Caco-2 (cell line): ENCODE measurements at regions not wholly inside any gene's neighbourhood (a gene's known extent, or its start where the extent isn't known, plus 50 kb on each side); places are given as distances from the start of the nearest gene placed in this dataset.

Experiments used
- BruUV-seq: library from RNA; stranded (reverse); fragments of 400-500 nt; replicated peaks from 2 replicates; lab custom pipeline; 2021; lab: Mats Ljungman, UMichigan
- CTCF ChIA-PET: fragments of 300-600 bp; sonication (Branson Sonifier 250); formaldehyde crosslinking; loops from one replicate; lab custom pipeline; 2022; ENCODE audit warnings: antibody characterized with exemption; lab: Charles Lee
- POLR2A ChIA-PET: fragments of 300-600 bp; sonication (Branson Sonifier 250); formaldehyde crosslinking; loops from one replicate; lab custom pipeline; 2022; ENCODE audit warnings: antibody characterized with exemption; lab: Charles Lee
- DNase-seq, 2 experiments: peaks; one replicate each; pipeline versions ENCODE4 v3.0.0 to v3.0.0-alpha.2; 2020 to 2022
- H3K27me3 ChIP-seq: replicated peaks from 2 replicates; pipeline ENCODE4 v1.6.0; 2011; ENCODE audit warnings: low read length; ENCODE audit not compliant: control insufficient read depth, insufficient read depth
- H3K36me3 ChIP-seq: 2 replicates; pipeline ENCODE4 v1.5.1; 2011; ENCODE audit warnings: low read length; ENCODE audit not compliant: control insufficient read depth, insufficient read depth
- H3K4me1 ChIP-seq: fragments of 250-450 bp; sonication (Bioruptor Pico); 2 replicates; pipeline ENCODE4 v1.5.1; 2020; ENCODE audit warnings: mild to moderate bottlenecking
- H3K4me3 ChIP-seq: 2 replicates; pipeline ENCODE4 v1.5.1; 2011; ENCODE audit warnings: low read depth, mild to moderate bottlenecking, control low read depth, low read length
- H3K9me3 ChIP-seq: fragments of 250-450 bp; sonication (Bioruptor Pico); 2 replicates; pipeline ENCODE4 v1.5.1; 2020; ENCODE audit warnings: mild to moderate bottlenecking, moderate library complexity
- H3K27ac Mint-ChIP-seq: one replicate; pipeline ENCODE4 v1.8.0; 2022; ENCODE audit warnings: mixed read lengths; ENCODE audit not compliant: unreplicated experiment
- H3K27me3 Mint-ChIP-seq: one replicate; pipeline ENCODE4 v1.8.0; 2022; ENCODE audit warnings: mixed read lengths; ENCODE audit not compliant: insufficient read depth, unreplicated experiment
- H3K36me3 Mint-ChIP-seq: one replicate; pipeline ENCODE4 v1.8.0; 2022; ENCODE audit warnings: mild to moderate bottlenecking, mixed read lengths; ENCODE audit not compliant: insufficient read depth, unreplicated experiment
- H3K4me1 Mint-ChIP-seq: one replicate; pipeline ENCODE4 v1.8.0; 2022; ENCODE audit warnings: low read depth, mixed read lengths; ENCODE audit not compliant: unreplicated experiment
- H3K4me3 Mint-ChIP-seq: one replicate; pipeline ENCODE4 v1.8.0; 2022; ENCODE audit warnings: mild to moderate bottlenecking, moderate library complexity, mixed read lengths; ENCODE audit not compliant: unreplicated experiment
- H3K9me3 Mint-ChIP-seq: one replicate; pipeline ENCODE4 v1.8.0; 2022; ENCODE audit warnings: mixed read lengths; ENCODE audit not compliant: unreplicated experiment
- CTCF ChIP-seq, 2 experiments: fragments of 200-600 bp in 1 of 2; IDR thresholded peaks; 1 replicate in 1 of 2; 2 replicates in 1 of 2; pipeline versions ENCODE4 v1.5.1 to v1.8.0; 2011 to 2022; ENCODE audit warnings: antibody characterized with exemption in 1 of 2, control low read depth in 1 of 2, inconsistent platforms in 1 of 2, low read depth in 1 of 2, low read length in 1 of 2, mild to moderate bottlenecking in 1 of 2, moderate library complexity in 1 of 2; ENCODE audit not compliant: insufficient read depth in 1 of 2, severe bottlenecking in 1 of 2, unreplicated experiment in 1 of 2
- intact Hi-C: fragments of 100-400 bp; cut with micrococcal nuclease; formaldehyde crosslinking; loops from one replicate; pipeline ENCODE4 v1.10.0; 2022; ENCODE audit not compliant: unreplicated experiment

GRCh38 chr5:68505917-68506860 lies 290.6 kb downstream of the PIK3R1 start:
- no peaks in the 10 kb centered on the region for H3K27me3 ChIP-seq
- no peaks in the 10 kb centered on the region for H3K36me3 ChIP-seq
- H3K4me1 ChIP-seq: peaks cover 33% of the 10 kb centered on the region
- intact Hi-C loops: loop anchor here (5.0 kb wide), 1 partner anchor 219 kb away; no protein-coding TSS in a partner anchor
- Mint-ChIP-seq H3K4me3 (peak overlapping the region; percentile 43), H3K9me3 (peaks cover 21% of the 10 kb centered on the region), H3K27me3 (no peaks in the 10 kb centered on the region), H3K27ac (peak overlapping the region; percentile 48), H3K4me1 (peaks cover 18% of the 10 kb centered on the region), H3K36me3 (peaks cover 1% of the 10 kb centered on the region)
- ChIA-PET CTCF (interaction anchor here (0.5 to 1.1 kb wide), 3 partner anchors 220 to 497 kb away, joined by 3 to 8 read pairs (median 4); no protein-coding TSS in a partner anchor), POLR2A (no interaction called here)
- no peak overlapping the region for H3K4me3 ChIP-seq
- BruUV-seq: no TSS peak
- H3K9me3 ChIP-seq: peaks cover 8% of the 10 kb centered on the region
- DNase-seq: peak; percentile 73 to 77
- TF ChIP-seq CTCF (IDR thresholded peaks at IDR 0.05; ENCODE audit: insufficient read depth in 1 of 2, low read depth in 1 of 2, low read length in 1 of 2, severe bottlenecking in 1 of 2, unreplicated experiment in 1 of 2): no peak

- no peaks in the 10 kb centered on the region for H3K36me3 Mint-ChIP-seq
- intact Hi-C loops: no loop called here
- no peaks in the 10 kb centered on the region for H3K9me3 ChIP-seq
- BruUV-seq: no TSS peak
- no peak overlapping the region for H3K4me3 ChIP-seq
- H3K9me3 Mint-ChIP-seq: peaks cover 11% of the 10 kb centered on the region
- ChIA-PET CTCF (no interaction called here), POLR2A (no interaction called here)
- H3K27ac Mint-ChIP-seq: no peak overlapping the region
- H3K4me1 ChIP-seq: no peaks in the 10 kb centered on the region
- H3K27me3 Mint-ChIP-seq: no peaks in the 10 kb centered on the region
- H3K4me1 Mint-ChIP-seq: peaks cover under 1% of the 10 kb centered on the region
- no peaks in the 10 kb centered on the region for H3K36me3 ChIP-seq
- no peak for TF ChIP-seq CTCF (IDR thresholded peaks at IDR 0.05; ENCODE audit: insufficient read depth in 1 of 2, low read depth in 1 of 2, low read length in 1 of 2, severe bottlenecking in 1 of 2, unreplicated experiment in 1 of 2)
- no peak overlapping the region for H3K4me3 Mint-ChIP-seq
- no peaks in the 10 kb centered on the region for H3K27me3 ChIP-seq
- no peak for DNase-seq
Measured at GRCh38 chr5:68515514-68515913, 300.0 kb downstream of the PIK3R1 start.

GRCh38 chr5:68518286-68518685 lies 302.7 kb downstream of the PIK3R1 start:
- Mint-ChIP-seq H3K36me3 (no peaks in the 10 kb centered on the region), H3K9me3 (peaks cover 10% of the 10 kb centered on the region), H3K4me3 (no peak overlapping the region), H3K27me3 (no peaks in the 10 kb centered on the region), H3K27ac (no peak overlapping the region), H3K4me1 (peaks cover 6% of the 10 kb centered on the region)
- TF ChIP-seq CTCF (IDR thresholded peaks at IDR 0.05; ENCODE audit: insufficient read depth in 1 of 2, low read depth in 1 of 2, low read length in 1 of 2, severe bottlenecking in 1 of 2, unreplicated experiment in 1 of 2): no peak
- POLR2A ChIA-PET: no interaction called here
- BruUV-seq: no TSS peak
- no peak for DNase-seq
- Histone ChIP-seq H3K4me3 (no peak overlapping the region), H3K9me3 (no peaks in the 10 kb centered on the region), H3K36me3 (no peaks in the 10 kb centered on the region), H3K4me1 (no peaks in the 10 kb centered on the region; the same call in 1 of the 2 replicates), H3K27me3 (no peaks in the 10 kb centered on the region)
- CTCF ChIA-PET: no interaction called here
- intact Hi-C loops: no loop called here
